ENCODE measurements at regions not wholly inside any gene's neighbourhood (a gene's known extent, or its start where the extent isn't known, plus 50 kb on each side); places are given as distances from the start of the nearest gene placed in this dataset.

- 0 out of 2 replicates have a peak overlapping the region, but pooled peaks have one; percentile 34 for H3K4me2 ChIP-seq
- no peaks in the 10 kb centered on the region for H3K79me2 ChIP-seq (replicated peaks; ENCODE audit: insufficient read depth)
- Mint-ChIP-seq H3K9me3 (no peaks in the 10 kb centered on the region), H3K4me1 (peaks cover 11% of the 10 kb centered on the region; the same call in 2 of the 3 replicates), H3K36me3 (ENCODE audit: low read depth) (no peaks in the 10 kb centered on the region), H3K27ac (no peak overlapping the region), H3K4me3 (no peak overlapping the region), H3K27me3 (ENCODE audit: insufficient read depth, low read depth, poor library complexity) (no peaks in the 10 kb centered on the region)
- H3K9me2 ChIP-seq (ENCODE audit: insufficient read depth) = no peaks in the 10 kb centered on the region
- H3K27me3 ChIP-seq (ENCODE audit: insufficient read depth) = no peaks in the 10 kb centered on the region
- H3K4me3 ChIP-seq = no peak overlapping the region
- H3K27ac ChIP-seq (ENCODE audit: low read depth) = no peak overlapping the region
- H3K36me3 ChIP-seq (ENCODE audit: insufficient read depth) = no peaks in the 10 kb centered on the region
- no peaks in the 10 kb centered on the region for H3F3A ChIP-seq (replicated peaks; ENCODE audit: low read depth)
- TF ChIP-seq, protein P1, sequence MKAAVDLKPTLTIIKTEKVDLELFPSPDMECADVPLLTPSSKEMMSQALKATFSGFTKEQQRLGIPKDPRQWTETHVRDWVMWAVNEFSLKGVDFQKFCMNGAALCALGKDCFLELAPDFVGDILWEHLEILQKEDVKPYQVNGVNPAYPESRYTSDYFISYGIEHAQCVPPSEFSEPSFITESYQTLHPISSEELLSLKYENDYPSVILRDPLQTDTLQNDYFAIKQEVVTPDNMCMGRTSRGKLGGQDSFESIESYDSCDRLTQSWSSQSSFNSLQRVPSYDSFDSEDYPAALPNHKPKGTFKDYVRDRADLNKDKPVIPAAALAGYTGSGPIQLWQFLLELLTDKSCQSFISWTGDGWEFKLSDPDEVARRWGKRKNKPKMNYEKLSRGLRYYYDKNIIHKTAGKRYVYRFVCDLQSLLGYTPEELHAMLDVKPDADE (IDR thresholded peaks at IDR 0.05) = no peak
- TF ChIP-seq EZH2phosphoT487 (IDR thresholded peaks at IDR 0.05; ENCODE audit: unreplicated experiment) (no peak), EZH2 (IDR thresholded peaks at IDR 0.05; ENCODE audit: low read depth, unreplicated experiment) (no peak), POLR2AphosphoS5 (IDR thresholded peaks at IDR 0.05; ENCODE audit: low read depth) (no peak), NANOG (IDR thresholded peaks at IDR 0.05; ENCODE audit: borderline replicate concordance) (no peak), JUNB (IDR thresholded peaks at IDR 0.05; ENCODE audit: unreplicated experiment) (no peak), REST (IDR thresholded peaks at IDR 0.05; ENCODE audit: unreplicated experiment) (no peak), STAT1 (IDR thresholded peaks at IDR 0.05; ENCODE audit: unreplicated experiment) (no peak), CREB1 (CRISPR knock-in tag; IDR thresholded peaks at IDR 0.05; ENCODE audit: low read depth) (no peak), ZNF114 (CRISPR knock-in tag; IDR thresholded peaks at IDR 0.05) (no peak), ZNF331 (CRISPR knock-in tag; IDR thresholded peaks at IDR 0.05; ENCODE audit: low read depth) (no peak)
- TF ChIP-seq, protein P2, sequence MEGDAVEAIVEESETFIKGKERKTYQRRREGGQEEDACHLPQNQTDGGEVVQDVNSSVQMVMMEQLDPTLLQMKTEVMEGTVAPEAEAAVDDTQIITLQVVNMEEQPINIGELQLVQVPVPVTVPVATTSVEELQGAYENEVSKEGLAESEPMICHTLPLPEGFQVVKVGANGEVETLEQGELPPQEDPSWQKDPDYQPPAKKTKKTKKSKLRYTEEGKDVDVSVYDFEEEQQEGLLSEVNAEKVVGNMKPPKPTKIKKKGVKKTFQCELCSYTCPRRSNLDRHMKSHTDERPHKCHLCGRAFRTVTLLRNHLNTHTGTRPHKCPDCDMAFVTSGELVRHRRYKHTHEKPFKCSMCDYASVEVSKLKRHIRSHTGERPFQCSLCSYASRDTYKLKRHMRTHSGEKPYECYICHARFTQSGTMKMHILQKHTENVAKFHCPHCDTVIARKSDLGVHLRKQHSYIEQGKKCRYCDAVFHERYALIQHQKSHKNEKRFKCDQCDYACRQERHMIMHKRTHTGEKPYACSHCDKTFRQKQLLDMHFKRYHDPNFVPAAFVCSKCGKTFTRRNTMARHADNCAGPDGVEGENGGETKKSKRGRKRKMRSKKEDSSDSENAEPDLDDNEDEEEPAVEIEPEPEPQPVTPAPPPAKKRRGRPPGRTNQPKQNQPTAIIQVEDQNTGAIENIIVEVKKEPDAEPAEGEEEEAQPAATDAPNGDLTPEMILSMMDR (conservative IDR thresholded peaks at IDR 0.05; ENCODE audit: low read depth in 2 of 2) = no peak
- TF ChIP-seq, protein P3, sequence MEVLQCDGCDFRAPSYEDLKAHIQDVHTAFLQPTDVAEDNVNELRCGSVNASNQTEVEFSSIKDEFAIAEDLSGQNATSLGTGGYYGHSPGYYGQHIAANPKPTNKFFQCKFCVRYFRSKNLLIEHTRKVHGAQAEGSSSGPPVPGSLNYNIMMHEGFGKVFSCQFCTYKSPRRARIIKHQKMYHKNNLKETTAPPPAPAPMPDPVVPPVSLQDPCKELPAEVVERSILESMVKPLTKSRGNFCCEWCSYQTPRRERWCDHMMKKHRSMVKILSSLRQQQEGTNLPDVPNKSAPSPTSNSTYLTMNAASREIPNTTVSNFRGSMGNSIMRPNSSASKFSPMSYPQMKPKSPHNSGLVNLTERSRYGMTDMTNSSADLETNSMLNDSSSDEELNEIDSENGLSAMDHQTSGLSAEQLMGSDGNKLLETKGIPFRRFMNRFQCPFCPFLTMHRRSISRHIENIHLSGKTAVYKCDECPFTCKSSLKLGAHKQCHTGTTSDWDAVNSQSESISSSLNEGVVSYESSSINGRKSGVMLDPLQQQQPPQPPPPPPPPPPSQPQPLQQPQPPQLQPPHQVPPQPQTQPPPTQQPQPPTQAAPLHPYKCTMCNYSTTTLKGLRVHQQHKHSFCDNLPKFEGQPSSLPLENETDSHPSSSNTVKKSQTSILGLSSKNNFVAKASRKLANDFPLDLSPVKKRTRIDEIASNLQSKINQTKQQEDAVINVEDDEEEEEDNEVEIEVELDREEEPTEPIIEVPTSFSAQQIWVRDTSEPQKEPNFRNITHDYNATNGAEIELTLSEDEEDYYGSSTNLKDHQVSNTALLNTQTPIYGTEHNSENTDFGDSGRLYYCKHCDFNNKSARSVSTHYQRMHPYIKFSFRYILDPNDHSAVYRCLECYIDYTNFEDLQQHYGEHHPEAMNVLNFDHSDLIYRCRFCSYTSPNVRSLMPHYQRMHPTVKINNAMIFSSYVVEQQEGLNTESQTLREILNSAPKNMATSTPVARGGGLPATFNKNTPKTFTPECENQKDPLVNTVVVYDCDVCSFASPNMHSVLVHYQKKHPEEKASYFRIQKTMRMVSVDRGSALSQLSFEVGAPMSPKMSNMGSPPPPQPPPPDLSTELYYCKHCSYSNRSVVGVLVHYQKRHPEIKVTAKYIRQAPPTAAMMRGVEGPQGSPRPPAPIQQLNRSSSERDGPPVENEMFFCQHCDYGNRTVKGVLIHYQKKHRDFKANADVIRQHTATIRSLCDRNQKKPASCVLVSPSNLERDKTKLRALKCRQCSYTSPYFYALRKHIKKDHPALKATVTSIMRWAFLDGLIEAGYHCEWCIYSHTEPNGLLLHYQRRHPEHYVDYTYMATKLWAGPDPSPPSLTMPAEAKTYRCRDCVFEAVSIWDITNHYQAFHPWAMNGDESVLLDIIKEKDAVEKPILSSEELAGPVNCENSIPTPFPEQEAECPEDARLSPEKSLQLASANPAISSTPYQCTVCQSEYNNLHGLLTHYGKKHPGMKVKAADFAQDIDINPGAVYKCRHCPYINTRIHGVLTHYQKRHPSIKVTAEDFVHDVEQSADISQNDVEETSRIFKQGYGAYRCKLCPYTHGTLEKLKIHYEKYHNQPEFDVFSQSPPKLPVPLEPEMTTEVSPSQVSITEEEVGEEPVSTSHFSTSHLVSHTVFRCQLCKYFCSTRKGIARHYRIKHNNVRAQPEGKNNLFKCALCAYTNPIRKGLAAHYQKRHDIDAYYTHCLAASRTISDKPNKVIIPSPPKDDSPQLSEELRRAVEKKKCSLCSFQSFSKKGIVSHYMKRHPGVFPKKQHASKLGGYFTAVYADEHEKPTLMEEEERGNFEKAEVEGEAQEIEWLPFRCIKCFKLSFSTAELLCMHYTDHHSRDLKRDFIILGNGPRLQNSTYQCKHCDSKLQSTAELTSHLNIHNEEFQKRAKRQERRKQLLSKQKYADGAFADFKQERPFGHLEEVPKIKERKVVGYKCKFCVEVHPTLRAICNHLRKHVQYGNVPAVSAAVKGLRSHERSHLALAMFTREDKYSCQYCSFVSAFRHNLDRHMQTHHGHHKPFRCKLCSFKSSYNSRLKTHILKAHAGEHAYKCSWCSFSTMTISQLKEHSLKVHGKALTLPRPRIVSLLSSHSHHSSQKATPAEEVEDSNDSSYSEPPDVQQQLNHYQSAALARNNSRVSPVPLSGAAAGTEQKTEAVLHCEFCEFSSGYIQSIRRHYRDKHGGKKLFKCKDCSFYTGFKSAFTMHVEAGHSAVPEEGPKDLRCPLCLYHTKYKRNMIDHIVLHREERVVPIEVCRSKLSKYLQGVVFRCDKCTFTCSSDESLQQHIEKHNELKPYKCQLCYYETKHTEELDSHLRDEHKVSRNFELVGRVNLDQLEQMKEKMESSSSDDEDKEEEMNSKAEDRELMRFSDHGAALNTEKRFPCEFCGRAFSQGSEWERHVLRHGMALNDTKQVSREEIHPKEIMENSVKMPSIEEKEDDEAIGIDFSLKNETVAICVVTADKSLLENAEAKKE (CRISPR knock-in tag; IDR thresholded peaks at IDR 0.05) = no peak
- no peak for ATAC-seq
- H2AFZ ChIP-seq = no peak overlapping the region
- 0 out of 2 replicates have a peak, but pooled peaks cover 11% of the 10 kb centered on the region for H3K4me1 ChIP-seq (ENCODE audit: insufficient read depth)
- no peak for DNase-seq (ENCODE audit: low spot score)
- H4K20me1 ChIP-seq (replicated peaks; ENCODE audit: insufficient read depth) = no peaks in the 10 kb centered on the region
These were observed 609.0 kb upstream of the CELF4 start for GRCh38 chr18:38174594-38174993.

Data from GM23338 (cell line).